ENCODE measurements at regions not wholly inside any gene's neighbourhood (a gene's known extent, or its start where the extent isn't known, plus 50 kb on each side); places are given as distances from the start of the nearest gene placed in this dataset.

DNA sequence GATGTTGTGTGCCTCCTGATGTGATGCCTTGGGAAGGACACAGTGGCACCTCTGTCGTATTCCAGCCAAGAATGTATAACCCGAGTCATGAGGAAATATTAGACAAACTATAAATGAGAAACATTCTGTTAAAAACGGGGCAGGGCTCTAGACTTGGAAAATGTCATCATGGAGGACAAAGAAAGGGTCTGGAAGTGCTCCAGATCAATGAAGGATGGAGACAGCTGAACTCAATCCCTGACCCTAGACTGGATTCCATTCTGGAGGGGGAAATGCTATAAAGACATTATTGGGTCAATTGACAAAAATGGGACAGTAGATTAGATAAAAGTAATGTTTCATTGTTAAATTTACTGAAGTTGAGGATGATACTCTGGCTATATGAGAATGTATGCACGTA is 92.1 kb downstream of the SLC4A3 start:
- no peak for TF ChIP-seq EZH2 (IDR thresholded peaks at IDR 0.05; ENCODE audit: insufficient read depth, poor library complexity, severe bottlenecking)
- no peak for TF ChIP-seq EZH2phosphoT487 (IDR thresholded peaks at IDR 0.05; ENCODE audit: insufficient read depth, low read depth)
